Left lung (tissue), 4 donors: ENCODE measurements at regions not wholly inside any gene's neighbourhood (a gene's known extent, or its start where the extent isn't known, plus 50 kb on each side); places are given as distances from the start of the nearest gene placed in this dataset.

Experiments used
- ATAC-seq: fragments of 200-7000 bp; cut with Tn5 transposase; one replicate; pipeline ENCODE4 v1.9.1; 2020; ENCODE audit warnings: moderate library complexity
- DNase-seq, 4 donors: peaks; one replicate each; pipeline ENCODE4 v3.0.0-alpha.2; 2013 to 2020
- H3K27ac ChIP-seq, 2 donors: fragments of 200-600 bp; sonication (generic) in 1 of 2; one replicate each; pipeline versions ENCODE4 v1.5.0 to v1.8.0; 2020 to 2021
- H3K27me3 ChIP-seq, 2 donors: fragments of 200-600 bp; sonication (generic) in 1 of 2; one replicate each; pipeline versions ENCODE4 v1.5.0 to v1.8.0; 2020 to 2021
- H3K36me3 ChIP-seq, 2 donors: fragments of 200-600 bp; sonication (generic) in 1 of 2; one replicate each; pipeline versions ENCODE4 v1.5.0 to v1.8.0; 2020 to 2021
- H3K4me1 ChIP-seq, 2 donors: fragments of 200-600 bp; one replicate each; pipeline ENCODE4 v1.8.0; 2021
- H3K4me3 ChIP-seq, 2 donors: fragments of 200-600 bp; sonication (generic) in 1 of 2; one replicate each; pipeline versions ENCODE4 v1.5.0 to v1.8.0; 2020 to 2021; ENCODE audit warnings: mild to moderate bottlenecking in 1 of 2
- H3K9me3 ChIP-seq, 2 donors: fragments of 200-600 bp; sonication (generic) in 1 of 2; one replicate each; pipeline versions ENCODE4 v1.5.0 to v1.8.0; 2020 to 2021
- intact Hi-C, 2 donors: fragments of 100-400 bp; cut with DNase I; formaldehyde crosslinking; loops; one replicate each; pipeline versions ENCODE4 v1.11.2 to v1.14.2; 2022
- TF ChIP-seq, protein P1 (sequence below), 2 donors: fragments of 200-600 bp; sonication (generic) in 1 of 2; IDR thresholded peaks; one replicate each; pipeline versions ENCODE4 v1.5.0 to v1.8.0; 2021; ENCODE audit warnings: antibody characterized with exemption in 2 of 2
- donor health status: DM: no; HTN: yes; CAD: no.
- donor health status: DM: no; HTN: no; CAD: no.

DNA sequence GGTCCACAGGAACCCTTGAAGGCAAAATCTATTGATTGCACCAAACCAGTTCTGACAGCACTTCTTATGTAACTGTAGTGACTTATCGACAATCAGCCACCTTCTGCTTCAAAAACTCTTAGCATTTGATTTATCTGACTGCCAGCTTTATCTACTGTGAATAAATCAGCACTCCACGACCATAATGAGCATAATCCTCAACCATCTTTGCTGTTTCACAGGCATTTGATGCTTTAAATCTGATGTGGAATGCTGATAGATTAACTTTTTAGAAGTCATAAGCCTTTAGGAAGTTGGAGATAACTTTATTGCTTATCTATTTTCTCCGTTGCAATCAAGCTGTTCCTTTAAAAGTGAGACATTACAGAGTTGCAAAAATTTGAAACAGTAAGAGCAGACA, 101.5 kb upstream of the PTCHD4 start:
- Histone ChIP-seq H3K27ac (no peak overlapping the region), H3K9me3 (peaks cover 0 to 5% of the 10 kb centered on the region in 2 donors), H3K4me3 (no peak overlapping the region), H3K27me3 (no peaks in the 10 kb centered on the region), H3K36me3 (no peaks in the 10 kb centered on the region), H3K4me1 (no peaks in the 10 kb centered on the region)
- TF ChIP-seq, protein P1, sequence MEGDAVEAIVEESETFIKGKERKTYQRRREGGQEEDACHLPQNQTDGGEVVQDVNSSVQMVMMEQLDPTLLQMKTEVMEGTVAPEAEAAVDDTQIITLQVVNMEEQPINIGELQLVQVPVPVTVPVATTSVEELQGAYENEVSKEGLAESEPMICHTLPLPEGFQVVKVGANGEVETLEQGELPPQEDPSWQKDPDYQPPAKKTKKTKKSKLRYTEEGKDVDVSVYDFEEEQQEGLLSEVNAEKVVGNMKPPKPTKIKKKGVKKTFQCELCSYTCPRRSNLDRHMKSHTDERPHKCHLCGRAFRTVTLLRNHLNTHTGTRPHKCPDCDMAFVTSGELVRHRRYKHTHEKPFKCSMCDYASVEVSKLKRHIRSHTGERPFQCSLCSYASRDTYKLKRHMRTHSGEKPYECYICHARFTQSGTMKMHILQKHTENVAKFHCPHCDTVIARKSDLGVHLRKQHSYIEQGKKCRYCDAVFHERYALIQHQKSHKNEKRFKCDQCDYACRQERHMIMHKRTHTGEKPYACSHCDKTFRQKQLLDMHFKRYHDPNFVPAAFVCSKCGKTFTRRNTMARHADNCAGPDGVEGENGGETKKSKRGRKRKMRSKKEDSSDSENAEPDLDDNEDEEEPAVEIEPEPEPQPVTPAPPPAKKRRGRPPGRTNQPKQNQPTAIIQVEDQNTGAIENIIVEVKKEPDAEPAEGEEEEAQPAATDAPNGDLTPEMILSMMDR (IDR thresholded peaks at IDR 0.05), result no peak
- intact Hi-C loops, result no loop called here
- DNase-seq, result no peak
- no peak for ATAC-seq

DNA sequence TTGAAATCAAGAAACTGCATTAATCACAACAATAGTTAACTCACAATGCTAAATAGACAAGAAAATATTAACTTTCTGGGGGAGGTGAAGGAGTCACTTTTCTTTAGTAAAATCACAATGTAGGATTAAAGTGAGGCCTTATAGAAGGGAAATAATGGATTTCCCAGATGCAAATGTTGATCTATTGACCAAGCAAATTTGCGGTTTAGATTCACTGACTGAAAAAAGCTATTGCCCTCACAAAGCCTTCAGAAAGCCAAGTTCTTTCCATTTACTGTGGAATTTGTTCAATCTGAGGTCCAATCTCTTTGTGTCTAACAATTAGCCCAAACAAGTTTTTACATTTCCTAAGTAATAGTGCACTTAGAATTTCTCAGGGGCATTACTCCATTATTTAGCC, 95.1 kb upstream of the PTCHD4 start:
- Histone ChIP-seq H3K27me3 (no peaks in the 10 kb centered on the region), H3K4me1 (no peaks in the 10 kb centered on the region), H3K27ac (no peak overlapping the region), H3K36me3 (no peaks in the 10 kb centered on the region), H3K9me3 (peaks cover 0 to 19% of the 10 kb centered on the region in 2 donors), H3K4me3 (no peak overlapping the region)
- no peak for ATAC-seq
- TF ChIP-seq, protein P1 (IDR thresholded peaks at IDR 0.05), result no peak
- DNase-seq, result no peak
- intact Hi-C loops, result no loop called here

DNA sequence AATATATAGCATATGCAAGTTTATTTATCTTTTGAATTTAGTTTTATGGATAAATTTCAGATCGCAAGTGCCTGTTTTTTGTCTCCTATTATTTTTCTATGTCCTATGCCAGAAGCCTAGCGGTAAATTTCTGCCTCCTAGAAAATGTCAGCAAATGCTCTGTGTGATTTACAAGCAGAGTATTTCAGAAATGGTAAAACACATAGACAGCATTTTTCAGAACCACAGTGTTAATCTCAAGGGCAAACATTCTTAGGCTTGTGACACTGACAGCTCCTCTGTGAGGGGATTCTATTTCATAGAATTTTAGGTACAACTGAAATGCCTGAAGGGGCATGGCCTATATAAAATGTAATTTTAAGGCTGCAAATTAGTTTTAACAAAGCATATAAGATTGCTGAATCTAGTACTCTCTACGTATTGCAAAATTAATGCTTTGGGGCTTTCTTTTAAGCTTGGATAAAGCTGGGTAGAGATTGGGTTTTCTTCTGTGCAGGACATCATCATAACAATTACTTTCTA, 89.9 kb upstream of the PTCHD4 start:
- no peak for DNase-seq
- Histone ChIP-seq H3K4me1 (no peaks in the 10 kb centered on the region), H3K27ac (no peak overlapping the region), H3K9me3 (peaks cover 0 to 18% of the 10 kb centered on the region in 2 donors), H3K36me3 (no peaks in the 10 kb centered on the region), H3K27me3 (no peaks in the 10 kb centered on the region), H3K4me3 (no peak overlapping the region)
- intact Hi-C loops, result no loop called here
- TF ChIP-seq, protein P1 (IDR thresholded peaks at IDR 0.05), result no peak
- no peak for ATAC-seq

DNA sequence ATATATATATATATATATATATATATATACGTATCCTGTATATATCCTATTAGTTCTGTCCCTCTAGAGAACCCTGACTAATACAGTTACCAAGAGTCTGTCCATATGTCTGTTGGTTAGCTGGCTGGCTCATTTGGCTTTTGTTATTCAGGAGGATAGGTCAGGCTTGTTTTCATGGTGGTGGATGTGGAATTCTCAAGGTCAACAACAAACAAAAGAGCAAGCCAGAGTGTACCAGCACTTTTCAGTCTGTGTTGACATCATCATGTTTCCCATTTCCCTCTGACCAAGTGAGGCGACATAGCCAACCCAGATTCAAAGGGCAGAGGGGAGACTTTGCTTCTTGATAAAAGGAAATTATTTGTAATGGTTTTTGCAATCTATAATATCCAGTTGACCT, 88.5 kb upstream of the PTCHD4 start:
- DNase-seq (no peak), ATAC-seq (no peak)
- Histone ChIP-seq H3K36me3 (no peaks in the 10 kb centered on the region), H3K9me3 (peaks cover 0 to 18% of the 10 kb centered on the region in 2 donors), H3K4me1 (no peaks in the 10 kb centered on the region), H3K27ac (no peak overlapping the region), H3K4me3 (no peak overlapping the region), H3K27me3 (no peaks in the 10 kb centered on the region)
- intact Hi-C loops, result no loop called here
- TF ChIP-seq, protein P1 (IDR thresholded peaks at IDR 0.05), result no peak

DNA sequence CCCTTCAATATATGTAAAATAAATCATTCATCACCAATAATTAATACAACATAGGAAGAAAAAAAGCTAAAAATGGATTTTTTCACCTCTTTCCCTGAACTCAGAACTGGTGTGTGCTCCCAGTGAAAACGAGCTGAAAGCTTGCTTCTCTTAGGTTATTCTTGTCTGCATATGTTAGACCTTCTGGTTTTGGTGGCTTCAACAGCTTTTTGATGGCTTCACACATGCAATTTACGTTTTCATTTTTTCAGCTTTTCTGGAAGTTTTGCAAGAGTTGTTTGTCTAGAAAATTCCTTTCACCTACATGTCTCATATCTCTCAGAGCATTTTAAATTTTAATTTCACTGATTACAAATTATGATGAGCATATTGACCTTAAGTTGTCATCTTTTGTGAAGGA, 86.9 kb upstream of the PTCHD4 start:
- Histone ChIP-seq H3K4me1 (no peaks in the 10 kb centered on the region), H3K4me3 (no peak overlapping the region), H3K27me3 (no peaks in the 10 kb centered on the region), H3K9me3 (peaks cover 0 to 13% of the 10 kb centered on the region in 2 donors), H3K27ac (no peak overlapping the region), H3K36me3 (no peaks in the 10 kb centered on the region)
- DNase-seq (no peak), ATAC-seq (no peak)
- TF ChIP-seq, protein P1 (IDR thresholded peaks at IDR 0.05), result no peak
- intact Hi-C loops, result no loop called here
